ENCODE measurements at regions not wholly inside any gene's neighbourhood (a gene's known extent, or its start where the extent isn't known, plus 50 kb on each side); places are given as distances from the start of the nearest gene placed in this dataset.

DNA sequence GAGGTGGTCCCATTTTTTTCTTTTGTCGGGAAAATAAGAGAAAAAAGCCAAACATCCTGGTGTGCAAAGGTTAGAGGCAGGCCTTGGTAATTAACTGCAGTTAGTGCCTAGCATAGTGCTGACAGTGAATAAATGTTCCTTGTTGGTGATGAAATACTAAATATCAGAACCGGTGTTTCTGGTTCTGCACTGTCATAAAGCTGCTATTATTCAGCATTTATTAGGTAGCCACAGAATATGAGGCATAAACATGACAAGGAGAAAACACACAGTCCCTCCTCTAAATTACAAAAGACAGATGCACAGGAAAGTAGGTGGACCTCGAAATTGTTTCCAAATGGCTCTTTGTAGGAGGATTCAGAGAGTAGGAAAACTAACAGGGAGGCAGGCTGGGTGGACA lies 122.0 kb upstream of the ADGRL2 start:
- Histone ChIP-seq H3K36me3 (ENCODE audit: insufficient read depth, insufficient read length, low read length) (no peaks in the 10 kb centered on the region), H3K9me3 (ENCODE audit: insufficient read depth, low read length) (no peaks in the 10 kb centered on the region), H3K27me3 (ENCODE audit: insufficient read depth, insufficient read length) (no peaks in the 10 kb centered on the region), H3K9ac (ENCODE audit: insufficient read length, low read depth) (no peak overlapping the region), H3K4me3 (ENCODE audit: insufficient read length, low read depth) (no peak overlapping the region), H3K4me1 (ENCODE audit: insufficient read depth, insufficient read length) (no peaks in the 10 kb centered on the region)
- no peak for DNase-seq (ENCODE audit: low read depth, low spot score)
- TF ChIP-seq SUZ12 (IDR thresholded peaks at IDR 0.05; ENCODE audit: extremely low read depth, insufficient read depth, insufficient read length), result no peak

GRCh38 chr1:81672766-81673165 lies 128.0 kb upstream of the ADGRL2 start:
- TF ChIP-seq YY1 (IDR thresholded peaks at IDR 0.05; ENCODE audit: insufficient read depth, insufficient read length), result no peak
- TF ChIP-seq ZNF274 (IDR thresholded peaks at IDR 0.05; ENCODE audit: low read depth, low read length), result no peak
- TF ChIP-seq SUZ12 (IDR thresholded peaks at IDR 0.05; ENCODE audit: extremely low read depth, insufficient read depth, insufficient read length), result no peak
- DNase-seq (ENCODE audit: low read depth, low spot score), result no peak

GRCh38 chr1:81671038-81671437 lies 129.7 kb upstream of the ADGRL2 start:
- H3K4me1 ChIP-seq (ENCODE audit: insufficient read depth, insufficient read length), result no peaks in the 10 kb centered on the region
- no peak overlapping the region for H3K4me3 ChIP-seq (ENCODE audit: insufficient read length, low read depth)
- no peaks in the 10 kb centered on the region for H3K36me3 ChIP-seq (ENCODE audit: insufficient read depth, insufficient read length, low read length)
- no peaks in the 10 kb centered on the region for H3K9me3 ChIP-seq (ENCODE audit: insufficient read depth, low read length)
- no peak for DNase-seq (ENCODE audit: low read depth, low spot score)
- no peak overlapping the region for H3K9ac ChIP-seq (ENCODE audit: insufficient read length, low read depth)
- TF ChIP-seq ZNF274 (IDR thresholded peaks at IDR 0.05; ENCODE audit: low read depth, low read length), result no peak
- no peak for TF ChIP-seq SUZ12 (IDR thresholded peaks at IDR 0.05; ENCODE audit: extremely low read depth, insufficient read depth, insufficient read length)
- TF ChIP-seq YY1 (IDR thresholded peaks at IDR 0.05; ENCODE audit: insufficient read depth, insufficient read length), result no peak
- no peaks in the 10 kb centered on the region for H3K27me3 ChIP-seq (ENCODE audit: insufficient read depth, insufficient read length)

More at GRCh38 chr1:81672766-81673165, 128.0 kb upstream of the ADGRL2 start:
- Histone ChIP-seq H3K9me3 (ENCODE audit: insufficient read depth, low read length) (no peaks in the 10 kb centered on the region), H3K36me3 (ENCODE audit: insufficient read depth, insufficient read length, low read length) (no peaks in the 10 kb centered on the region), H3K9ac (ENCODE audit: insufficient read length, low read depth) (no peak overlapping the region), H3K4me1 (ENCODE audit: insufficient read depth, insufficient read length) (no peaks in the 10 kb centered on the region), H3K4me3 (ENCODE audit: insufficient read length, low read depth) (no peak overlapping the region), H3K27me3 (ENCODE audit: insufficient read depth, insufficient read length) (no peaks in the 10 kb centered on the region)

GRCh38 chr1:81670286-81670685 lies 130.4 kb upstream of the ADGRL2 start:
- Histone ChIP-seq H3K27me3 (ENCODE audit: insufficient read depth, insufficient read length) (no peaks in the 10 kb centered on the region), H3K4me3 (ENCODE audit: insufficient read length, low read depth) (no peak overlapping the region), H3K4me1 (ENCODE audit: insufficient read depth, insufficient read length) (no peaks in the 10 kb centered on the region), H3K36me3 (ENCODE audit: insufficient read depth, insufficient read length, low read length) (no peaks in the 10 kb centered on the region), H3K9ac (ENCODE audit: insufficient read length, low read depth) (no peak overlapping the region), H3K9me3 (ENCODE audit: insufficient read depth, low read length) (no peaks in the 10 kb centered on the region)
- no peak for DNase-seq (ENCODE audit: low read depth, low spot score)
- no peak for TF ChIP-seq YY1 (IDR thresholded peaks at IDR 0.05; ENCODE audit: insufficient read depth, insufficient read length)
- no peak for TF ChIP-seq SUZ12 (IDR thresholded peaks at IDR 0.05; ENCODE audit: extremely low read depth, insufficient read depth, insufficient read length)
- TF ChIP-seq ZNF274 (IDR thresholded peaks at IDR 0.05; ENCODE audit: low read depth, low read length), result no peak

DNA sequence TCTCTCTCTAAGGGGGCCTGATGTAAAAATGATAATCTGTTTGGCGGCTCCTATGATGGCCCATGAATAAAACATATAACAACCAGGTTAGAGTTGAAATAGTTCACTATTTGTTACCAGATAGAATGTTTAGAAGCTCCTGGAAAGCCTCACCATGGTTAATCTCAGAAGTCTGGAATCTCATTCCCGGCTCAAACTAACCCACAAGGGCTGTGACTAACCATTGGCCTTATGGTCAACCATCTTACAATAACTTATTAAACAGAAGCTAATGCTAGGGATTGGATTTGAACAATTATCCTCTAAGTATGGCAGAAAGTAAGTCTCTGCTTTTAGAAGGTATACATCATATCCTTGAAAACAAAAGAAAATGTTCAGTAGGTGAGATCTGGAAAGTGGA lies 134.1 kb upstream of the ADGRL2 start:
- Histone ChIP-seq H3K9me3 (ENCODE audit: insufficient read depth, low read length) (no peaks in the 10 kb centered on the region), H3K4me1 (ENCODE audit: insufficient read depth, insufficient read length) (no peaks in the 10 kb centered on the region), H3K27me3 (ENCODE audit: insufficient read depth, insufficient read length) (no peaks in the 10 kb centered on the region), H3K36me3 (ENCODE audit: insufficient read depth, insufficient read length, low read length) (no peaks in the 10 kb centered on the region), H3K4me3 (ENCODE audit: insufficient read length, low read depth) (no peak overlapping the region), H3K9ac (ENCODE audit: insufficient read length, low read depth) (no peak overlapping the region)
- TF ChIP-seq YY1 (IDR thresholded peaks at IDR 0.05; ENCODE audit: insufficient read depth, insufficient read length) (no peak), SUZ12 (IDR thresholded peaks at IDR 0.05; ENCODE audit: extremely low read depth, insufficient read depth, insufficient read length) (no peak), ZNF274 (IDR thresholded peaks at IDR 0.05; ENCODE audit: low read depth, low read length) (no peak)
- no peak for DNase-seq (ENCODE audit: low read depth, low spot score)

GRCh38 chr1:81664341-81664740 lies 136.4 kb upstream of the ADGRL2 start:
- no peaks in the 10 kb centered on the region for H3K27me3 ChIP-seq (ENCODE audit: insufficient read depth, insufficient read length)
- TF ChIP-seq YY1 (IDR thresholded peaks at IDR 0.05; ENCODE audit: insufficient read depth, insufficient read length) (no peak), SUZ12 (IDR thresholded peaks at IDR 0.05; ENCODE audit: extremely low read depth, insufficient read depth, insufficient read length) (no peak)
- H3K4me1 ChIP-seq (ENCODE audit: insufficient read depth, insufficient read length), result no peaks in the 10 kb centered on the region
- no peak for DNase-seq (ENCODE audit: low read depth, low spot score)
- H3K9ac ChIP-seq (ENCODE audit: insufficient read length, low read depth), result no peak overlapping the region
- no peaks in the 10 kb centered on the region for H3K9me3 ChIP-seq (ENCODE audit: insufficient read depth, low read length)
- H3K36me3 ChIP-seq (ENCODE audit: insufficient read depth, insufficient read length, low read length), result no peaks in the 10 kb centered on the region
- H3K4me3 ChIP-seq (ENCODE audit: insufficient read length, low read depth), result no peak overlapping the region

GRCh38 chr1:81662913-81663526 lies 137.7 kb upstream of the ADGRL2 start:
- Histone ChIP-seq H3K36me3 (ENCODE audit: insufficient read depth, insufficient read length, low read length) (no peaks in the 10 kb centered on the region), H3K27me3 (ENCODE audit: insufficient read depth, insufficient read length) (no peaks in the 10 kb centered on the region), H3K9me3 (ENCODE audit: insufficient read depth, low read length) (no peaks in the 10 kb centered on the region), H3K4me3 (ENCODE audit: insufficient read length, low read depth) (no peak overlapping the region), H3K4me1 (ENCODE audit: insufficient read depth, insufficient read length) (no peaks in the 10 kb centered on the region), H3K9ac (ENCODE audit: insufficient read length, low read depth) (no peak overlapping the region)
- TF ChIP-seq SUZ12 (IDR thresholded peaks at IDR 0.05; ENCODE audit: extremely low read depth, insufficient read depth, insufficient read length) (no peak), ZNF274 (IDR thresholded peaks at IDR 0.05; ENCODE audit: low read depth, low read length) (no peak), YY1 (IDR thresholded peaks at IDR 0.05; ENCODE audit: insufficient read depth, insufficient read length) (no peak)
- no peak for DNase-seq (ENCODE audit: low read depth, low spot score)
